HG03439 (cell line): ENCODE measurements at regions not wholly inside any gene's neighbourhood (a gene's known extent, or its start where the extent isn't known, plus 50 kb on each side); places are given as distances from the start of the nearest gene placed in this dataset.
"Not testable (repeated sequence)": the region's sequence is repeated elsewhere in the genome, so short reads cannot be mapped to it uniquely, and the experiment has no call there.

Source experiments
- ATAC-seq: cut with Tn5 transposase; IDR thresholded peaks from one replicate; pipeline ENCODE4 v1.9.1; 2021; ENCODE audit warnings: mild to moderate bottlenecking, moderate library complexity; ENCODE audit not compliant: unreplicated experiment

GRCh38 chr9:40939201-40939887, 189.1 kb downstream of the FOXD4L6 start:
- ATAC-seq: not testable (repeated sequence)

- ATAC-seq: no peak
Measured at GRCh38 chr9:40935336-40935735, 193.1 kb downstream of the FOXD4L6 start.

GRCh38 chr9:40934480-40934879, 194.0 kb downstream of the FOXD4L6 start:
- ATAC-seq: not testable (repeated sequence)

- not testable (repeated sequence) for ATAC-seq
Measured at GRCh38 chr9:40930426-40930825, 198.1 kb downstream of the FOXD4L6 start.

- ATAC-seq: not testable (repeated sequence)
Measured at GRCh38 chr9:40929488-40929845, 199.0 kb downstream of the FOXD4L6 start.

- ATAC-seq: no peak
Measured at GRCh38 chr9:40928803-40929487, 199.5 kb downstream of the FOXD4L6 start.

GRCh38 chr9:40927851-40928802, 200.4 kb downstream of the FOXD4L6 start:
- no peak for ATAC-seq

- ATAC-seq: no peak
Measured at GRCh38 chr9:40927260-40927631, 201.2 kb downstream of the FOXD4L6 start.

GRCh38 chr9:40926404-40927259, 201.8 kb downstream of the FOXD4L6 start:
- ATAC-seq: no peak

- ATAC-seq: no peak
Measured at GRCh38 chr9:40925149-40925548, 203.3 kb downstream of the FOXD4L6 start.

GRCh38 chr9:40916399-40916783, 212.1 kb downstream of the FOXD4L6 start:
- not testable (repeated sequence) for ATAC-seq

GRCh38 chr9:40915660-40916398, 212.7 kb downstream of the FOXD4L6 start:
- not testable (repeated sequence) for ATAC-seq

GRCh38 chr9:40914772-40915659, 213.5 kb downstream of the FOXD4L6 start:
- ATAC-seq: no peak

- ATAC-seq: no peak
Measured at GRCh38 chr9:40913928-40914673, 214.4 kb downstream of the FOXD4L6 start.

- no peak for ATAC-seq
Measured at GRCh38 chr9:40913096-40913719, 215.3 kb downstream of the FOXD4L6 start.

GRCh38 chr9:40912679-40913078, 215.8 kb downstream of the FOXD4L6 start:
- not testable (repeated sequence) for ATAC-seq

GRCh38 chr9:40911647-40912046, 216.8 kb downstream of the FOXD4L6 start:
- ATAC-seq: no peak

GRCh38 chr9:40910995-40911394, 217.5 kb downstream of the FOXD4L6 start:
- not testable (repeated sequence) for ATAC-seq
